Stimulated activated CD4-positive, alpha-beta T cell treated with anti-CD3 and anti-CD28 coated beads, Interleukin-4, amount 100 ng/mL, for 4 hours (primary cell): ENCODE measurements at regions not wholly inside any gene's neighbourhood (a gene's known extent, or its start where the extent isn't known, plus 50 kb on each side); places are given as distances from the start of the nearest gene placed in this dataset.

Experiments used
- DNase-seq, 2 experiments: peaks; one replicate each; pipeline ENCODE4 v3.0.0-alpha.2; 2020

- no peak for DNase-seq
Observed at GRCh38 chr15:62722237-62722636, 320.3 kb upstream of the TPM1 start.

GRCh38 chr15:62726461-62726860, 316.1 kb upstream of the TPM1 start:
- no peak for DNase-seq

GRCh38 chr15:62727501-62727900, 315.0 kb upstream of the TPM1 start:
- no peak for DNase-seq

- no peak for DNase-seq
Observed at GRCh38 chr15:62730825-62731224, 311.7 kb upstream of the TPM1 start.

GRCh38 chr15:62732078-62732477, 310.5 kb upstream of the TPM1 start:
- DNase-seq: no peak

GRCh38 chr15:62734706-62735105, 307.8 kb upstream of the TPM1 start:
- no peak for DNase-seq

- DNase-seq: no peak
Observed at GRCh38 chr15:62736756-62737155, 305.8 kb upstream of the TPM1 start.

- no peak for DNase-seq
Observed at GRCh38 chr15:62737551-62737950, 305.0 kb upstream of the TPM1 start.

- DNase-seq: no peak
Observed at GRCh38 chr15:62739082-62739481, 303.5 kb upstream of the TPM1 start.

- DNase-seq: no peak
Observed at GRCh38 chr15:62739507-62739906, 303.0 kb upstream of the TPM1 start.

GRCh38 chr15:62740141-62741004, 302.2 kb upstream of the TPM1 start:
- DNase-seq: no peak

- no peak for DNase-seq
Observed at GRCh38 chr15:62741106-62741505, 301.4 kb upstream of the TPM1 start.

GRCh38 chr15:62742409-62743171, 300.0 kb upstream of the TPM1 start:
- DNase-seq: peak; percentile 7 to 27

- no peak for DNase-seq
Observed at GRCh38 chr15:62745621-62746225, 296.8 kb upstream of the TPM1 start.

- DNase-seq: no peak
Observed at GRCh38 chr15:62748196-62748595, 294.4 kb upstream of the TPM1 start.

- no peak for DNase-seq
Observed at GRCh38 chr15:62749036-62749815, 293.3 kb upstream of the TPM1 start.

GRCh38 chr15:62750471-62750870, 292.1 kb upstream of the TPM1 start:
- no peak for DNase-seq

GRCh38 chr15:62752657-62753517, 289.7 kb upstream of the TPM1 start:
- DNase-seq: no peak

- DNase-seq: no peak
Observed at GRCh38 chr15:62753518-62754221, 288.9 kb upstream of the TPM1 start.

- DNase-seq: no peak
Observed at GRCh38 chr15:62756326-62756994, 286.1 kb upstream of the TPM1 start.

GRCh38 chr15:62756995-62757360, 285.6 kb upstream of the TPM1 start:
- DNase-seq: no peak
